OCI-LY7 (cell line): ENCODE measurements at regions not wholly inside any gene's neighbourhood (a gene's known extent, or its start where the extent isn't known, plus 50 kb on each side); places are given as distances from the start of the nearest gene placed in this dataset.

ENCODE experiments used
- BruUV-seq: library from RNA; stranded (reverse); fragments of 400-500 nt; replicated peaks from 2 replicates; lab custom pipeline; 2021; lab: Mats Ljungman, UMichigan
- CTCF ChIA-PET: fragments of 300-600 bp; sonication (Branson Sonifier 250); formaldehyde crosslinking; loops from one replicate; lab custom pipeline; 2022; ENCODE audit warnings: antibody characterized with exemption; ENCODE audit not compliant: unreplicated experiment; lab: Charles Lee
- POLR2A ChIA-PET: fragments of 300-600 bp; sonication (Branson Sonifier 250); formaldehyde crosslinking; loops from one replicate; lab custom pipeline; 2022; ENCODE audit warnings: antibody characterized with exemption; lab: Charles Lee
- DNase-seq: peaks from one replicate; pipeline ENCODE4 v3.0.0-alpha.2; 2015; ENCODE audit warnings: low spot score
- H2AFZ ChIP-seq: fragments of 200-600 bp; sonication (generic), shearing (Covaris generic); 2 replicates; pipeline ENCODE4 v1.6.1; 2014; ENCODE audit warnings: mild to moderate bottlenecking, antibody characterized with exemption, low read length, moderate library complexity
- H3K27ac ChIP-seq: fragments of 200-600 bp; sonication (generic); 2 replicates; pipeline ENCODE4 v1.5.1; 2014; ENCODE audit warnings: mixed run types, low read depth, mild to moderate bottlenecking, moderate library complexity, low read length, inconsistent platforms; ENCODE audit not compliant: poor library complexity, severe bottlenecking
- H3K36me3 ChIP-seq: fragments of 200-600 bp; sonication (generic); 2 replicates; pipeline ENCODE4 v1.6.1; 2014; ENCODE audit warnings: mild to moderate bottlenecking, antibody characterized with exemption, low read length, moderate library complexity, mixed read lengths; ENCODE audit not compliant: insufficient read depth
- H3K4me1 ChIP-seq: fragments of 200-600 bp; sonication (generic); 2 replicates; pipeline ENCODE4 v1.5.1; 2014; ENCODE audit warnings: mild to moderate bottlenecking, low read length; ENCODE audit not compliant: insufficient read depth, poor library complexity, severe bottlenecking
- H3K4me2 ChIP-seq: fragments of 200-600 bp; sonication (generic); 2 replicates; pipeline ENCODE4 v1.6.1; 2014; ENCODE audit warnings: mild to moderate bottlenecking, low read length
- H3K4me3 ChIP-seq: fragments of 200-600 bp; sonication (generic); 2 replicates; pipeline ENCODE4 v1.5.1; 2014; ENCODE audit warnings: mild to moderate bottlenecking, low read depth, low read length; ENCODE audit not compliant: poor library complexity, severe bottlenecking
- H3K79me2 ChIP-seq: fragments of 200-600 bp; sonication (generic); 2 replicates; pipeline ENCODE4 v1.6.1; 2016; ENCODE audit warnings: low read depth, mild to moderate bottlenecking, low read length, moderate library complexity, mixed read lengths; ENCODE audit not compliant: insufficient read depth
- H3K9me2 ChIP-seq: fragments of 200-600 bp; sonication (generic); 2 replicates; pipeline ENCODE4 v1.6.1; 2016; ENCODE audit warnings: mild to moderate bottlenecking, low read length, mixed read lengths; ENCODE audit not compliant: insufficient read depth
- H3K9me3 ChIP-seq: fragments of 200-600 bp; sonication (generic); 2 replicates; pipeline ENCODE4 v1.6.1; 2014; ENCODE audit warnings: mild to moderate bottlenecking, mixed run types, low read length, mixed read lengths
- H4K20me1 ChIP-seq: fragments of 200-600 bp; sonication (generic); 2 replicates; pipeline ENCODE4 v1.6.1; 2014; ENCODE audit warnings: mild to moderate bottlenecking, antibody characterized with exemption, low read length, moderate library complexity, mixed read lengths; ENCODE audit not compliant: insufficient read depth
- EZH2phosphoT487 ChIP-seq: fragments of 200-600 bp; sonication (generic); IDR thresholded peaks from 2 replicates; pipeline ENCODE4 v1.6.1; 2018; ENCODE audit warnings: low read depth, borderline replicate concordance, mild to moderate bottlenecking, mixed run types, antibody characterized with exemption, low read length, moderate library complexity, mixed read lengths
- intact Hi-C: fragments of 100-400 bp; cut with micrococcal nuclease; formaldehyde crosslinking; loops from one replicate; pipeline ENCODE4 v1.10.0; 2022; ENCODE audit not compliant: unreplicated experiment
- TF ChIP-seq, protein P1 (sequence below): fragments of 200-600 bp; sonication (generic); conservative IDR thresholded peaks from 2 replicates; pipeline ENCODE4 v1.5.1; 2014; ENCODE audit warnings: mild to moderate bottlenecking, antibody characterized with exemption, low read length, moderate library complexity, mixed read lengths

GRCh38 chr9:107907715-107908114 is 418.1 kb upstream of the KLF4 start:
- Histone ChIP-seq H3K9me3 (no peaks in the 10 kb centered on the region), H3K36me3 (no peaks in the 10 kb centered on the region), H3K9me2 (no peaks in the 10 kb centered on the region), H3K27ac (no peak overlapping the region), H3K4me1 (no peaks in the 10 kb centered on the region), H3K79me2 (no peaks in the 10 kb centered on the region), H3K4me2 (no peak overlapping the region), H3K4me3 (no peak overlapping the region), H2AFZ (no peak overlapping the region), H4K20me1 (no peaks in the 10 kb centered on the region)
- intact Hi-C loops: no loop called here
- ChIA-PET POLR2A (no interaction called here), CTCF (no interaction called here)
- DNase-seq: no peak
- no TSS peak for BruUV-seq
- TF ChIP-seq, protein P1, sequence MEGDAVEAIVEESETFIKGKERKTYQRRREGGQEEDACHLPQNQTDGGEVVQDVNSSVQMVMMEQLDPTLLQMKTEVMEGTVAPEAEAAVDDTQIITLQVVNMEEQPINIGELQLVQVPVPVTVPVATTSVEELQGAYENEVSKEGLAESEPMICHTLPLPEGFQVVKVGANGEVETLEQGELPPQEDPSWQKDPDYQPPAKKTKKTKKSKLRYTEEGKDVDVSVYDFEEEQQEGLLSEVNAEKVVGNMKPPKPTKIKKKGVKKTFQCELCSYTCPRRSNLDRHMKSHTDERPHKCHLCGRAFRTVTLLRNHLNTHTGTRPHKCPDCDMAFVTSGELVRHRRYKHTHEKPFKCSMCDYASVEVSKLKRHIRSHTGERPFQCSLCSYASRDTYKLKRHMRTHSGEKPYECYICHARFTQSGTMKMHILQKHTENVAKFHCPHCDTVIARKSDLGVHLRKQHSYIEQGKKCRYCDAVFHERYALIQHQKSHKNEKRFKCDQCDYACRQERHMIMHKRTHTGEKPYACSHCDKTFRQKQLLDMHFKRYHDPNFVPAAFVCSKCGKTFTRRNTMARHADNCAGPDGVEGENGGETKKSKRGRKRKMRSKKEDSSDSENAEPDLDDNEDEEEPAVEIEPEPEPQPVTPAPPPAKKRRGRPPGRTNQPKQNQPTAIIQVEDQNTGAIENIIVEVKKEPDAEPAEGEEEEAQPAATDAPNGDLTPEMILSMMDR: no peak
- no peak for TF ChIP-seq EZH2phosphoT487

DNA sequence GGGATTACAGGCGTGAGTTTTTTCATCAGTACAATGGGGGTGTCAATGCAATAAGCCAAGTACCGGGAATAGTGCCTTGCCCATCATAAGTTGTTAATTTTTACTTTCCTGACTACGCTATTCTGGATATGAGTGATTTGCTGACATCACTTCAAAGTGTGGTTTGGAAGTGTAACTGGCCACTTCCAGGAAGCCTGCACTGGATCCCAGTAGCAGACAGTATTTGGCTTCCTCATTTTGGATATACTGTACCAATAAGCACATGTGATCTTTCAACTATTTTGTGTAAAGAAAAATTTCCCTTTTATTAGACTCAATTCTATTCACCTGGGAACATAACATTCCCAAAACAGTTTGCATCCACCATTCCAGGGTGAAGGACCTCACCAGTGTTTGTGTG is 417.7 kb upstream of the KLF4 start:
- Histone ChIP-seq H3K4me2 (no peak overlapping the region), H3K4me3 (no peak overlapping the region), H3K27ac (no peak overlapping the region), H4K20me1 (no peaks in the 10 kb centered on the region), H3K79me2 (no peaks in the 10 kb centered on the region), H3K4me1 (no peaks in the 10 kb centered on the region), H2AFZ (no peak overlapping the region), H3K9me3 (no peaks in the 10 kb centered on the region), H3K36me3 (no peaks in the 10 kb centered on the region), H3K9me2 (no peaks in the 10 kb centered on the region)
- no TSS peak for BruUV-seq
- TF ChIP-seq, protein P1: no peak
- no peak for TF ChIP-seq EZH2phosphoT487
- intact Hi-C loops: no loop called here
- DNase-seq: no peak
- ChIA-PET POLR2A (interaction anchor here (0.7 kb wide), 1 partner anchor 395 kb away, joined by 5 read pairs; no protein-coding TSS in a partner anchor), CTCF (no interaction called here)

GRCh38 chr9:107906074-107906473 is 416.5 kb upstream of the KLF4 start:
- no peaks in the 10 kb centered on the region for H3K79me2 ChIP-seq
- H4K20me1 ChIP-seq: no peaks in the 10 kb centered on the region
- no peaks in the 10 kb centered on the region for H3K36me3 ChIP-seq
- no peak overlapping the region for H3K27ac ChIP-seq
- ChIA-PET POLR2A (no interaction called here), CTCF (no interaction called here)
- H3K9me2 ChIP-seq: no peaks in the 10 kb centered on the region
- H2AFZ ChIP-seq: no peak overlapping the region
- BruUV-seq: no TSS peak
- H3K4me1 ChIP-seq: no peaks in the 10 kb centered on the region
- TF ChIP-seq, protein P1: no peak
- no peak for TF ChIP-seq EZH2phosphoT487
- H3K9me3 ChIP-seq: no peaks in the 10 kb centered on the region
- no peak overlapping the region for H3K4me3 ChIP-seq
- DNase-seq: no peak
- no peak overlapping the region for H3K4me2 ChIP-seq
- intact Hi-C loops: no loop called here
